NB4 (cell line): ENCODE measurements at regions not wholly inside any gene's neighbourhood (a gene's known extent, or its start where the extent isn't known, plus 50 kb on each side); places are given as distances from the start of the nearest gene placed in this dataset.
"Not testable (repeated sequence)": the region's sequence is repeated elsewhere in the genome, so short reads cannot be mapped to it uniquely, and the experiment has no call there.

Experiments used
- CTCF ChIP-seq: IDR thresholded peaks from one replicate; pipeline ENCODE4 v1.5.1; 2012; ENCODE audit warnings: low read depth, low read length
- MAX ChIP-seq: IDR thresholded peaks from 2 replicates; pipeline ENCODE4 v1.6.1; 2011; ENCODE audit warnings: low read depth, low read length
- POLR2A ChIP-seq: IDR thresholded peaks from 2 replicates; pipeline ENCODE4 v1.6.1; 2011; ENCODE audit warnings: mild to moderate bottlenecking; ENCODE audit not compliant: insufficient read length; ENCODE audit errors: extremely low read depth

- not testable (repeated sequence) for TF ChIP-seq CTCF, POLR2A, MAX
Measured at GRCh38 chr7:65141894-65142293, 135.4 kb upstream of the ERV3-1 start.
